HEK293 (cell line): ENCODE measurements at regions not wholly inside any gene's neighbourhood (a gene's known extent, or its start where the extent isn't known, plus 50 kb on each side); places are given as distances from the start of the nearest gene placed in this dataset.

Experiments used
- CTCF ChIA-PET: fragments of 350-600 bp; formaldehyde crosslinking; extraction: SDS; loops from one replicate; lab custom pipeline; 2021; ENCODE audit warnings: antibody characterized with exemption; lab: Yijun Ruan, JAX
- POLR2A ChIA-PET: fragments of 300-600 bp; formaldehyde crosslinking; extraction: SDS; loops from one replicate; lab custom pipeline; 2020; ENCODE audit warnings: antibody characterized with exemption, inconsistent platforms; lab: Yijun Ruan, JAX
- H3K27ac ChIP-seq: fragments of 200-500 bp; sonication (Bioruptor generic); 2 replicates; pipeline ENCODE4 v1.5.1; 2014; ENCODE audit warnings: low read depth, low read length, control low read depth, inconsistent platforms; ENCODE audit errors: extremely low read depth
- H3K36me3 ChIP-seq, 2 experiments: fragments of 200-500 bp in 1 of 2; sonication (Bioruptor generic) in 1 of 2; 1 replicate in 1 of 2; 2 replicates in 1 of 2; pipeline ENCODE4 v1.5.1; 2014 to 2017; ENCODE audit warnings: inconsistent platforms in 2 of 2, low read length in 2 of 2; ENCODE audit not compliant: control insufficient read depth in 2 of 2, insufficient read depth in 1 of 2
- H3K4me1 ChIP-seq: fragments of 200-500 bp; sonication (Bioruptor generic); 2 replicates; pipeline ENCODE4 v1.5.1; 2014; ENCODE audit warnings: mild to moderate bottlenecking, low read length, inconsistent platforms; ENCODE audit not compliant: control insufficient read depth, insufficient read depth
- H3K4me3 ChIP-seq: 2 replicates; pipeline ENCODE4 v1.5.1; 2011; ENCODE audit warnings: low read depth, mild to moderate bottlenecking, control low read depth, low read length, moderate library complexity
- H3K9me3 ChIP-seq: fragments of 200-500 bp; sonication (Bioruptor generic); 2 replicates; pipeline ENCODE4 v1.5.1; 2014; ENCODE audit warnings: low read depth, low read length, inconsistent platforms; ENCODE audit not compliant: control insufficient read depth, insufficient read depth
- EGR2 ChIP-seq: fragments of 450-650 bp; formaldehyde crosslinking; IDR thresholded peaks from 2 replicates; pipeline ENCODE4 v1.5.1; 2016; ENCODE audit warnings: low read depth, missing biosample characterization, missing genetic modification characterization
- GLIS1 ChIP-seq: fragments of 450-650 bp; formaldehyde crosslinking; IDR thresholded peaks from 2 replicates; pipeline ENCODE4 v1.5.1; 2016; ENCODE audit warnings: missing biosample characterization, missing genetic modification characterization
- HOXA7 ChIP-seq: sonication (generic); formaldehyde crosslinking; IDR thresholded peaks from 2 replicates; pipeline ENCODE4 v1.8.1; 2022; ENCODE audit warnings: missing genetic modification reagents, borderline replicate concordance
- IKZF3 ChIP-seq: fragments of 450-650 bp; IDR thresholded peaks from 2 replicates; pipeline ENCODE4 v1.5.0; 2018; ENCODE audit warnings: missing biosample characterization, mild to moderate bottlenecking, missing genetic modification characterization, moderate library complexity
- SCRT2 ChIP-seq: fragments of 450-650 bp; formaldehyde crosslinking; IDR thresholded peaks from 2 replicates; pipeline ENCODE4 v1.5.1; 2016; ENCODE audit warnings: missing biosample characterization, missing genetic modification characterization
- ZBTB21 ChIP-seq: fragments of 450-650 bp; formaldehyde crosslinking; IDR thresholded peaks from 2 replicates; pipeline ENCODE4 v1.5.1; 2017; ENCODE audit warnings: missing biosample characterization, missing genetic modification characterization
- ZFHX2 ChIP-seq: fragments of 450-650 bp; formaldehyde crosslinking; conservative IDR thresholded peaks from 2 replicates; pipeline ENCODE4 v1.5.1; 2016; ENCODE audit warnings: missing biosample characterization, missing genetic modification characterization
- ZNF169 ChIP-seq: fragments of 450-650 bp; formaldehyde crosslinking; IDR thresholded peaks from 2 replicates; pipeline ENCODE4 v1.5.1; 2016; ENCODE audit warnings: missing biosample characterization, missing genetic modification characterization
- ZNF19 ChIP-seq: fragments of 450-650 bp; formaldehyde crosslinking; IDR thresholded peaks from 2 replicates; pipeline ENCODE4; 2016; ENCODE audit warnings: missing biosample characterization, missing genetic modification characterization, low read depth
- ZNF202 ChIP-seq: fragments of 450-650 bp; formaldehyde crosslinking; IDR thresholded peaks from 2 replicates; pipeline ENCODE4 v1.5.1; 2016; ENCODE audit warnings: missing biosample characterization, missing genetic modification characterization, borderline replicate concordance
- ZNF423 ChIP-seq: fragments of 450-650 bp; formaldehyde crosslinking; IDR thresholded peaks from 2 replicates; pipeline ENCODE4 v1.5.1; 2016; ENCODE audit warnings: missing biosample characterization, missing genetic modification characterization
- ZNF510 ChIP-seq: fragments of 450-650 bp; formaldehyde crosslinking; IDR thresholded peaks from 2 replicates; pipeline ENCODE4 v1.5.1; 2018; ENCODE audit warnings: mild to moderate bottlenecking, missing genetic modification characterization, missing biosample characterization; ENCODE audit not compliant: insufficient replicate concordance
- ZNF654 ChIP-seq: fragments of 450-650 bp; formaldehyde crosslinking; IDR thresholded peaks from 2 replicates; pipeline ENCODE4 v1.5.1; 2016; ENCODE audit warnings: low read depth, missing biosample characterization, missing genetic modification characterization
- ZNF658 ChIP-seq: fragments of 450-650 bp; formaldehyde crosslinking; IDR thresholded peaks from 2 replicates; pipeline ENCODE4; 2016; ENCODE audit warnings: missing biosample characterization, missing genetic modification characterization
- ZNF830 ChIP-seq: fragments of 450-650 bp; IDR thresholded peaks from 2 replicates; pipeline ENCODE4 v1.5.0; 2018; ENCODE audit warnings: missing biosample characterization, missing genetic modification characterization, low read depth, mild to moderate bottlenecking, moderate library complexity
- TF ChIP-seq, protein P1 (sequence below): fragments of 450-650 bp; formaldehyde crosslinking; IDR thresholded peaks from 2 replicates; pipeline ENCODE4 v1.5.1; 2016; ENCODE audit warnings: missing biosample characterization, missing genetic modification characterization
- TF ChIP-seq, protein P2 (sequence below): fragments of 450-650 bp; formaldehyde crosslinking; IDR thresholded peaks from 2 replicates; pipeline ENCODE4 v1.5.1; 2016; ENCODE audit warnings: missing biosample characterization, missing genetic modification characterization
- TF ChIP-seq, protein P3 (sequence below): fragments of 450-650 bp; formaldehyde crosslinking; IDR thresholded peaks from 2 replicates; pipeline ENCODE4 v1.5.1; 2016; ENCODE audit warnings: missing biosample characterization, missing genetic modification characterization
- TF ChIP-seq, protein P4 (sequence below): fragments of 450-650 bp; formaldehyde crosslinking; IDR thresholded peaks from 2 replicates; pipeline ENCODE4; 2016; ENCODE audit warnings: missing biosample characterization, missing genetic modification characterization
- TF ChIP-seq, protein P5 (sequence below): fragments of 450-650 bp; formaldehyde crosslinking; IDR thresholded peaks from 2 replicates; pipeline ENCODE4 v1.5.1; 2016; ENCODE audit warnings: missing biosample characterization, missing genetic modification characterization

DNA sequence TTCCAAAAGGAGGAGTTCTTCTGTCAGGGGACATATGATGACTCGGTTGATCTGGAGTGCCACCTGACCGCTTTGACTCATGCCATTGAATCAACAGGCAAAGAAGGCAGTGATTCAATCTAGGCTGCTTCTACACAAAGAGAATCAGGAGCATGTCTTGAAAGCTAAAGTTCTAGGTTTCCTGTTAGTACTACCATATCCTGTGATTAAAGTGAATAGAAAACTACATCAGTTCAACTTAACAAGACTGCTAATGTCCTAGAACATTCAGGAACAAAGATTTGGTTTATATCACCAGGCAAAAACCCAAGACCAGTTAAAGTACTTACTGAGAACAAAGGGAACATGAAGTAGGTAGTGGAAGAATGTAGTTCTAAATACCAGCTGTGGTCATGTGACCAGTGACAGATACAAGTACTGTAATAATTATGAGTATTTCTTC, 216.8 kb upstream of the SGK1 start:
- Histone ChIP-seq H3K4me1 (no peaks in the 10 kb centered on the region), H3K9me3 (no peaks in the 10 kb centered on the region), H3K36me3 (no peaks in the 10 kb centered on the region), H3K4me3 (no peak overlapping the region), H3K27ac (no peak overlapping the region)
- TF ChIP-seq IKZF3 (tag by site-specific recombination): no peak
- no peak for TF ChIP-seq ZNF654 (tag by site-specific recombination)
- TF ChIP-seq, protein P1, sequence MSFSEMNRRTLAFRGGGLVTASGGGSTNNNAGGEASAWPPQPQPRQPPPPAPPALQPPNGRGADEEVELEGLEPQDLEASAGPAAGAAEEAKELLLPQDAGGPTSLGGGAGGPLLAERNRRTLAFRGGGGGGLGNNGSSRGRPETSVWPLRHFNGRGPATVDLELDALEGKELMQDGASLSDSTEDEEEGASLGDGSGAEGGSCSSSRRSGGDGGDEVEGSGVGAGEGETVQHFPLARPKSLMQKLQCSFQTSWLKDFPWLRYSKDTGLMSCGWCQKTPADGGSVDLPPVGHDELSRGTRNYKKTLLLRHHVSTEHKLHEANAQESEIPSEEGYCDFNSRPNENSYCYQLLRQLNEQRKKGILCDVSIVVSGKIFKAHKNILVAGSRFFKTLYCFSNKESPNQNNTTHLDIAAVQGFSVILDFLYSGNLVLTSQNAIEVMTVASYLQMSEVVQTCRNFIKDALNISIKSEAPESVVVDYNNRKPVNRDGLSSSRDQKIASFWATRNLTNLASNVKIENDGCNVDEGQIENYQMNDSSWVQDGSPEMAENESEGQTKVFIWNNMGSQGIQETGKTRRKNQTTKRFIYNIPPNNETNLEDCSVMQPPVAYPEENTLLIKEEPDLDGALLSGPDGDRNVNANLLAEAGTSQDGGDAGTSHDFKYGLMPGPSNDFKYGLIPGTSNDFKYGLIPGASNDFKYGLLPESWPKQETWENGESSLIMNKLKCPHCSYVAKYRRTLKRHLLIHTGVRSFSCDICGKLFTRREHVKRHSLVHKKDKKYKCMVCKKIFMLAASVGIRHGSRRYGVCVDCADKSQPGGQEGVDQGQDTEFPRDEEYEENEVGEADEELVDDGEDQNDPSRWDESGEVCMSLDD (tag by site-specific recombination): no peak
- no peak for TF ChIP-seq ZNF510 (tag by site-specific recombination)
- TF ChIP-seq GLIS1 (tag by site-specific recombination): no peak
- no peak for TF ChIP-seq ZNF658 (tag by site-specific recombination)
- TF ChIP-seq HOXA7 (CRISPR knock-in tag): no peak
- no peak for TF ChIP-seq ZNF202 (tag by site-specific recombination)
- peak; percentile 28; the same call in 1 of the 2 replicates for TF ChIP-seq SCRT2 (tag by site-specific recombination)
- POLR2A ChIA-PET: no interaction called here
- CTCF ChIA-PET: interaction anchor here (0.8 to 1.1 kb wide), 2 partner anchors 79 to 89 kb away, joined by 3 to 6 read pairs; no protein-coding TSS in a partner anchor

DNA sequence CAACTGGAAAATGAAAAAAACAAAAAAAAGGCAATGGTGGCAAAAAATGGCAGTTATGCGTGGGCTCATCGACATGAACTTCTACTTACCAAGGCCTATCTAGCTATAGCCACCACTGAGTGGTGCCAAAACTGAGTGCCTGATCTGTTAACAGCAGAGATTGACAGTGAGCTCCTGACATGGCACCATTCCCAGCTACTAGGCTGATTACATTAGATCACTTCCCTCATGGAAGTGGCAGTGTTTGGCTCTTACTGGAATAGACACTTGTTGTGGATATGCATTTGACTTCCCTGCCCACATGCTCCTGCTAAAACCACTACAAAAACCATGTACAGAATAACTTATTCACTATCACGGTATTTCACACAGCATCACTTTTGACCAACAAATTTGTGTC, 216.1 kb upstream of the SGK1 start:
- POLR2A ChIA-PET: interaction anchor here (0.5 kb wide), 1 partner anchor 182 kb away, joined by 3 read pairs; no protein-coding TSS in a partner anchor
- Histone ChIP-seq H3K4me1 (no peaks in the 10 kb centered on the region), H3K9me3 (no peaks in the 10 kb centered on the region), H3K4me3 (no peak overlapping the region), H3K27ac (no peak overlapping the region), H3K36me3 (no peaks in the 10 kb centered on the region)
- CTCF ChIA-PET: interaction anchor here (0.5 to 1.1 kb wide), 3 partner anchors 80 to 110 kb away, joined by 3 to 6 read pairs (median 3); no protein-coding TSS in a partner anchor
- TF ChIP-seq, protein P2, sequence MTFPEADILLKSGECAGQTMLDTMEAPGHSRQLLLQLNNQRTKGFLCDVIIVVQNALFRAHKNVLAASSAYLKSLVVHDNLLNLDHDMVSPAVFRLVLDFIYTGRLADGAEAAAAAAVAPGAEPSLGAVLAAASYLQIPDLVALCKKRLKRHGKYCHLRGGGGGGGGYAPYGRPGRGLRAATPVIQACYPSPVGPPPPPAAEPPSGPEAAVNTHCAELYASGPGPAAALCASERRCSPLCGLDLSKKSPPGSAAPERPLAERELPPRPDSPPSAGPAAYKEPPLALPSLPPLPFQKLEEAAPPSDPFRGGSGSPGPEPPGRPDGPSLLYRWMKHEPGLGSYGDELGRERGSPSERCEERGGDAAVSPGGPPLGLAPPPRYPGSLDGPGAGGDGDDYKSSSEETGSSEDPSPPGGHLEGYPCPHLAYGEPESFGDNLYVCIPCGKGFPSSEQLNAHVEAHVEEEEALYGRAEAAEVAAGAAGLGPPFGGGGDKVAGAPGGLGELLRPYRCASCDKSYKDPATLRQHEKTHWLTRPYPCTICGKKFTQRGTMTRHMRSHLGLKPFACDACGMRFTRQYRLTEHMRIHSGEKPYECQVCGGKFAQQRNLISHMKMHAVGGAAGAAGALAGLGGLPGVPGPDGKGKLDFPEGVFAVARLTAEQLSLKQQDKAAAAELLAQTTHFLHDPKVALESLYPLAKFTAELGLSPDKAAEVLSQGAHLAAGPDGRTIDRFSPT (tag by site-specific recombination): no peak
- TF ChIP-seq, all 188 proteins: peak for 0

DNA sequence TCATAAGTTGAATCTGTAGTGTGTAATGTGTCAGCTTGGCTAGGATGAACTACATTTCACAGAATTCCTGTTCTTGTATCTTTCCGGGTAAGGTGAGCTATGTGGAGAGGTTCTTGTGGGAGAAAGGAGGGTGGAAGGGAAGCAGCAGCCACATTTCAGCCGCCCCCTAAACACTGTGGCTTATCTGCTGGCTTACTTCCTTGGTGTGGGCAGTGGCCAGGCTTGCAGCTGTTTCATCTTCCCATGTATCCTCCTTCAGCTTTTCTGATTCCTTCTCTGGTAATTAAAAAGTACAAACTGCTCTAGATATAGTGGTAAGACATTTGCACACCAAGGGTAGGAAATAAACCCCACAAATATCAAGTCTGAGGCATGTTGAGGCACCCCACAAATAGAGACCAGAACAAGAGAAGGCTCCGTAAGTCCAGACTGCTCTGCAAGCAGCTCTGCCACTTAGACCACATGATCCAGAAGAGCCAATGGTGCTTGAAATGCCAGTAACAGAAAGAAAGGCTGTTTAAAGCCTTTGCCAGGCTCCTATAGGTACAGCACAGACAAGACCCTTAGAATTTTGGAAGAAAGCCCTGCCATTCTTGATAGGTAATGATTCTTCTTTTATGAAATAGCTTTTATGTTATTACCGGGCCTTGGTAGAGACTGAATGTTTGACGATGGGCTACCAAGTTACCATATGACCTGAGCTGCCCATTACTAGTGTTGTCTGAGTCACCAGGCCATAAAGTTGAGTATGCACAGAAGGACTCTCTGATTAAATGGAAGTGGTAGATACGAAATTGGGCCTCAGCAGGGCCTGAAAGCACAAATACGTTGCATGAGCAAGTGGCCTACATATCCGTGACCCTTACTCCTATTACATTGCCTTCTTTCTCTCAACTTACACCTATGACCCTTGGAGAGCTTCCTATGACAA, 215.0 kb upstream of the SGK1 start:
- H3K4me3 ChIP-seq: no peak overlapping the region
- no peaks in the 10 kb centered on the region for H3K4me1 ChIP-seq
- no peaks in the 10 kb centered on the region for H3K9me3 ChIP-seq
- CTCF ChIA-PET: interaction anchor here (0.7 kb wide), 1 partner anchor 526 kb away, joined by 4 read pairs; no protein-coding TSS in a partner anchor
- no peak overlapping the region for H3K27ac ChIP-seq
- no peaks in the 10 kb centered on the region for H3K36me3 ChIP-seq
- POLR2A ChIA-PET: interaction anchor here (0.6 kb wide), 1 partner anchor 392 kb away, joined by 5 read pairs; no protein-coding TSS in a partner anchor
- TF ChIP-seq EGR2 (tag by site-specific recombination) (peak; percentile 82), ZFHX2 (tag by site-specific recombination) (peak; percentile 61), ZNF830 (tag by site-specific recombination) (no peak), ZNF19 (no peak), ZBTB21 (tag by site-specific recombination) (no peak), ZNF169 (tag by site-specific recombination) (no peak), ZNF423 (tag by site-specific recombination) (no peak), ZNF654 (tag by site-specific recombination) (no peak)
- TF ChIP-seq, protein P3, sequence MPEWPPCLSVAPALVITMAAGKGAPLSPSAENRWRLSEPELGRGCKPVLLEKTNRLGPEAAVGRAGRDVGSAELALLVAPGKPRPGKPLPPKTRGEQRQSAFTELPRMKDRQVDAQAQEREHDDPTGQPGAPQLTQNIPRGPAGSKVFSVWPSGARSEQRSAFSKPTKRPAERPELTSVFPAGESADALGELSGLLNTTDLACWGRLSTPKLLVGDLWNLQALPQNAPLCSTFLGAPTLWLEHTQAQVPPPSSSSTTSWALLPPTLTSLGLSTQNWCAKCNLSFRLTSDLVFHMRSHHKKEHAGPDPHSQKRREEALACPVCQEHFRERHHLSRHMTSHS: no peak
- TF ChIP-seq, protein P4, sequence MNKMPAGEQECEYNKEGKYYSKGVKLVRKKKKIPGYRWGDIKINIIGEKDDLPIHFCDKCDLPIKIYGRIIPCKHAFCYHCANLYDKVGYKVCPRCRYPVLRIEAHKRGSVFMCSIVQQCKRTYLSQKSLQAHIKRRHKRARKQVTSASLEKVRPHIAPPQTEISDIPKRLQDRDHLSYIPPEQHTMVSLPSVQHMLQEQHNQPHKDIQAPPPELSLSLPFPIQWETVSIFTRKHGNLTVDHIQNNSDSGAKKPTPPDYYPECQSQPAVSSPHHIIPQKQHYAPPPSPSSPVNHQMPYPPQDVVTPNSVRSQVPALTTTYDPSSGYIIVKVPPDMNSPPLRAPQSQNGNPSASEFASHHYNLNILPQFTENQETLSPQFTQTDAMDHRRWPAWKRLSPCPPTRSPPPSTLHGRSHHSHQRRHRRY (tag by site-specific recombination): no peak
- TF ChIP-seq, protein P5, sequence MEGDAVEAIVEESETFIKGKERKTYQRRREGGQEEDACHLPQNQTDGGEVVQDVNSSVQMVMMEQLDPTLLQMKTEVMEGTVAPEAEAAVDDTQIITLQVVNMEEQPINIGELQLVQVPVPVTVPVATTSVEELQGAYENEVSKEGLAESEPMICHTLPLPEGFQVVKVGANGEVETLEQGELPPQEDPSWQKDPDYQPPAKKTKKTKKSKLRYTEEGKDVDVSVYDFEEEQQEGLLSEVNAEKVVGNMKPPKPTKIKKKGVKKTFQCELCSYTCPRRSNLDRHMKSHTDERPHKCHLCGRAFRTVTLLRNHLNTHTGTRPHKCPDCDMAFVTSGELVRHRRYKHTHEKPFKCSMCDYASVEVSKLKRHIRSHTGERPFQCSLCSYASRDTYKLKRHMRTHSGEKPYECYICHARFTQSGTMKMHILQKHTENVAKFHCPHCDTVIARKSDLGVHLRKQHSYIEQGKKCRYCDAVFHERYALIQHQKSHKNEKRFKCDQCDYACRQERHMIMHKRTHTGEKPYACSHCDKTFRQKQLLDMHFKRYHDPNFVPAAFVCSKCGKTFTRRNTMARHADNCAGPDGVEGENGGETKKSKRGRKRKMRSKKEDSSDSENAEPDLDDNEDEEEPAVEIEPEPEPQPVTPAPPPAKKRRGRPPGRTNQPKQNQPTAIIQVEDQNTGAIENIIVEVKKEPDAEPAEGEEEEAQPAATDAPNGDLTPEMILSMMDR (tag by site-specific recombination): no peak
